ENCODE measurements at regions not wholly inside any gene's neighbourhood (a gene's known extent, or its start where the extent isn't known, plus 50 kb on each side); places are given as distances from the start of the nearest gene placed in this dataset.

GRCh38 chr16:73797115-73797514 is 499.5 kb upstream of the PSMD7 start:
- TF ChIP-seq CTCF (IDR thresholded peaks at IDR 0.05; ENCODE audit: low read length) (no peak), EZH2 (IDR thresholded peaks at IDR 0.05; ENCODE audit: borderline replicate concordance, low read length) (no peak)
